Thyroid gland (tissue), 4 donors: ENCODE measurements at regions not wholly inside any gene's neighbourhood (a gene's known extent, or its start where the extent isn't known, plus 50 kb on each side); places are given as distances from the start of the nearest gene placed in this dataset.
"Not testable (repeated sequence)": the region's sequence is repeated elsewhere in the genome, so short reads cannot be mapped to it uniquely, and the experiment has no call there.

Experiments used
- DNase-seq, 2 donors: peaks; one replicate each; pipeline ENCODE4 v3.0.0-alpha.2; 2019
- H3K27ac ChIP-seq, 3 donors: fragments of 200-600 bp; sonication (generic); 1 replicate in 2 of 3; 2 replicates in 1 of 3; pipeline ENCODE4 v1.5.1; 2016 to 2019; ENCODE audit warnings: mild to moderate bottlenecking in 1 of 3, moderate library complexity in 1 of 3
- H3K27me3 ChIP-seq: fragments of 200-600 bp; sonication (generic); one replicate; pipeline ENCODE4 v1.5.1; 2019
- H3K36me3 ChIP-seq, 2 donors: fragments of 200-600 bp; sonication (generic); one replicate each; pipeline ENCODE4 v1.5.1; 2016 to 2019
- H3K4me1 ChIP-seq, 2 donors: fragments of 200-600 bp; sonication (generic); one replicate each; pipeline ENCODE4 v1.5.1; 2017 to 2019
- H3K4me3 ChIP-seq, 3 donors: fragments of 200-600 bp; sonication (generic); replicated peaks in 1 of 3; 1 replicate in 2 of 3; 2 replicates in 1 of 3; pipeline ENCODE4 v1.5.1; 2016; ENCODE audit warnings: mild to moderate bottlenecking in 1 of 3
- H3K9me3 ChIP-seq: fragments of 200-600 bp; sonication (generic); one replicate; pipeline ENCODE4 v1.5.1; 2017
- CTCF ChIP-seq, 6 experiments: fragments of 200-600 bp in 3 of 6; fragments of 450-650 bp in 3 of 6; sonication (generic) in 3 of 6; IDR thresholded peaks; one replicate each; pipeline ENCODE4 v1.5.1; 2016 to 2019; ENCODE audit warnings: antibody characterized with exemption in 6 of 6, mild to moderate bottlenecking in 2 of 6, inconsistent platforms in 1 of 6, moderate library complexity in 1 of 6
- POLR2A ChIP-seq, 2 donors: fragments of 450-650 bp; IDR thresholded peaks; one replicate each; pipeline ENCODE4 v1.6.1; 2017; ENCODE audit warnings: antibody characterized with exemption in 2 of 2, mild to moderate bottlenecking in 2 of 2, moderate library complexity in 1 of 2
- WGBS, 2 donors: methylation state at CpG; one replicate each; pipeline ENCODE4 v1.1.5; 2017; 5-methylcytosine and 5-hydroxymethylcytosine counted together
- intact Hi-C: fragments of 100-400 bp; cut with DNase I; formaldehyde crosslinking; loops from one replicate; pipeline ENCODE4 v1.15.1; 2023

GRCh38 chr20:43386878-43387277, 70.8 kb upstream of the SRSF6 start:
- no peak for DNase-seq
- Histone ChIP-seq H3K36me3 (no peaks in the 10 kb centered on the region), H3K4me3 (no peak overlapping the region), H3K27ac (no peak overlapping the region), H3K9me3 (no peaks in the 10 kb centered on the region), H3K4me1 (no peaks in the 10 kb centered on the region), H3K27me3 (no peaks in the 10 kb centered on the region)
- intact Hi-C loops: no loop called here
- WGBS, 2 donors: 63 to 72% methylated on average over 4 of the region's 4 CpGs
- TF ChIP-seq CTCF (IDR thresholded peaks at IDR 0.05) (no peak), POLR2A (IDR thresholded peaks at IDR 0.05) (no peak)

- no peaks in the 10 kb centered on the region for H3K4me1 ChIP-seq
- intact Hi-C loops: no loop called here
- no peak overlapping the region for H3K27ac ChIP-seq
- no peaks in the 10 kb centered on the region for H3K36me3 ChIP-seq
- TF ChIP-seq CTCF (IDR thresholded peaks at IDR 0.05) (no peak), POLR2A (IDR thresholded peaks at IDR 0.05) (no peak)
- H3K9me3 ChIP-seq: no peaks in the 10 kb centered on the region
- H3K27me3 ChIP-seq: no peaks in the 10 kb centered on the region
- no peak overlapping the region for H3K4me3 ChIP-seq
- 91 to 98% methylated on average over 4 of the region's 4 CpGs for WGBS, 2 donors
- DNase-seq: no peak
Measured at GRCh38 chr20:43385914-43386313, 71.8 kb upstream of the SRSF6 start.

GRCh38 chr20:43384101-43384940, 73.4 kb upstream of the SRSF6 start:
- no peaks in the 10 kb centered on the region for H3K36me3 ChIP-seq
- H3K27me3 ChIP-seq: no peaks in the 10 kb centered on the region
- intact Hi-C loops: no loop called here
- H3K4me3 ChIP-seq: no peak overlapping the region
- H3K4me1 ChIP-seq: no peaks in the 10 kb centered on the region
- no peak overlapping the region for H3K27ac ChIP-seq
- no peaks in the 10 kb centered on the region for H3K9me3 ChIP-seq
- WGBS, 2 donors: 61 to 69% methylated on average over 14 of the region's 14 CpGs
- no peak for DNase-seq
- TF ChIP-seq CTCF (IDR thresholded peaks at IDR 0.05) (no peak), POLR2A (IDR thresholded peaks at IDR 0.05) (no peak)

GRCh38 chr20:43383026-43383795, 74.5 kb upstream of the SRSF6 start:
- Histone ChIP-seq H3K4me1 (no peaks in the 10 kb centered on the region), H3K36me3 (no peaks in the 10 kb centered on the region), H3K4me3 (no peak overlapping the region), H3K9me3 (no peaks in the 10 kb centered on the region), H3K27me3 (no peaks in the 10 kb centered on the region), H3K27ac (no peak overlapping the region)
- 50 to 54% methylated on average over 8 of the region's 8 CpGs for WGBS, 2 donors
- TF ChIP-seq CTCF (IDR thresholded peaks at IDR 0.05): no peak
- intact Hi-C loops: no loop called here
- DNase-seq: no peak

- H3K4me3 ChIP-seq, DNase-seq, H3K9me3 ChIP-seq, intact Hi-C loops, H3K27ac ChIP-seq, H3K36me3 ChIP-seq, H3K4me1 ChIP-seq, H3K27me3 ChIP-seq: not testable (repeated sequence)
- WGBS, 2 donors: 82 to 89% methylated on average over 6 of the region's 6 CpGs
Measured at GRCh38 chr20:43382135-43382534, 75.6 kb upstream of the SRSF6 start.

GRCh38 chr20:43381533-43381932, 76.2 kb upstream of the SRSF6 start:
- 81 to 87% methylated on average over 9 of the region's 9 CpGs for WGBS, 2 donors
- intact Hi-C loops, H3K27ac ChIP-seq, H3K9me3 ChIP-seq, H3K4me1 ChIP-seq, DNase-seq, H3K27me3 ChIP-seq, H3K36me3 ChIP-seq, H3K4me3 ChIP-seq: not testable (repeated sequence)
